ENCODE measurements at regions not wholly inside any gene's neighbourhood (a gene's known extent, or its start where the extent isn't known, plus 50 kb on each side); places are given as distances from the start of the nearest gene placed in this dataset.
"Not testable (repeated sequence)": the region's sequence is repeated elsewhere in the genome, so short reads cannot be mapped to it uniquely, and the experiment has no call there.

DNA sequence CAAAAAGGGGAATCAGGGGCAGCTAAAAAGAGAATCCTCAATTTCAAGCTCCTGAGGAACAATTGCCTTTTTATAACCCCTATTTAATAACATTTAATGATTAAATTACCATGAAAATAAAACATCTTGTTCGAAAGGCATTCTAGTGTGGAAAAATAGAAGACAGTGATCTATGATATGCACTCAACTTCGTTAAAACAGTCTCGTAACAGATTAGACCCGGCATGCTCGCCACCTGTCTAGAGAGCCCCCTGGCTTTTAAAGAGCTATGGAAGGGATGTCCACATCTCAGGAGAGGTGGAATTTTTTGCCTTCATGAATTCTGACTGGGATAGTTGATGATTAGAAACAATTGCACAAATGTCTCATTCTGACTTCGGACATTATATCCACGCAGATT lies 153.7 kb upstream of the MDFIC2 start:
- no peak overlapping the region for H3K4me3 ChIP-seq (ENCODE audit: low read depth, low read length)

DNA sequence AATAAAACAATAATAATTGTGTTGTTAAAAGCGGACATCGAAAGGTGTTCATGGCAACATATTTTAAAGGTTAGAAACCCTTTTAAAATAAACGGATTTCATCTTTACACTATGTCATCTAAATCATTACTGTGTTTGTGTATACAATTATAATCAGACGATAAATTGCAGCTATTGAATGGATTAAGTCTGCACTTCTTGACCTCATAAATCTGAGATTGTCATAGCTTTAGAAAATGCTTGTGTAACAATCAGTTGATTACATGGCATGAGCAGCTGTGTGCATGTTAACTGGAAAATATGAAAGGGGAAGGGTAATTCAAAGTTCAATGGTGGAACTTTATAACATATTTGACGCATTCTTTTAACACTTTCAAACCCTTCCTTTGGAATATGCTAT lies 152.4 kb upstream of the MDFIC2 start:
- no peak overlapping the region for H3K4me3 ChIP-seq (ENCODE audit: low read depth, low read length)
- TF ChIP-seq, protein P1, sequence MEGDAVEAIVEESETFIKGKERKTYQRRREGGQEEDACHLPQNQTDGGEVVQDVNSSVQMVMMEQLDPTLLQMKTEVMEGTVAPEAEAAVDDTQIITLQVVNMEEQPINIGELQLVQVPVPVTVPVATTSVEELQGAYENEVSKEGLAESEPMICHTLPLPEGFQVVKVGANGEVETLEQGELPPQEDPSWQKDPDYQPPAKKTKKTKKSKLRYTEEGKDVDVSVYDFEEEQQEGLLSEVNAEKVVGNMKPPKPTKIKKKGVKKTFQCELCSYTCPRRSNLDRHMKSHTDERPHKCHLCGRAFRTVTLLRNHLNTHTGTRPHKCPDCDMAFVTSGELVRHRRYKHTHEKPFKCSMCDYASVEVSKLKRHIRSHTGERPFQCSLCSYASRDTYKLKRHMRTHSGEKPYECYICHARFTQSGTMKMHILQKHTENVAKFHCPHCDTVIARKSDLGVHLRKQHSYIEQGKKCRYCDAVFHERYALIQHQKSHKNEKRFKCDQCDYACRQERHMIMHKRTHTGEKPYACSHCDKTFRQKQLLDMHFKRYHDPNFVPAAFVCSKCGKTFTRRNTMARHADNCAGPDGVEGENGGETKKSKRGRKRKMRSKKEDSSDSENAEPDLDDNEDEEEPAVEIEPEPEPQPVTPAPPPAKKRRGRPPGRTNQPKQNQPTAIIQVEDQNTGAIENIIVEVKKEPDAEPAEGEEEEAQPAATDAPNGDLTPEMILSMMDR (IDR thresholded peaks at IDR 0.05; ENCODE audit: low read depth, low read length), result no peak

More for the DNA sequence above, 153.7 kb upstream of the MDFIC2 start:
- TF ChIP-seq, protein P1 (IDR thresholded peaks at IDR 0.05; ENCODE audit: low read depth, low read length), result no peak

DNA sequence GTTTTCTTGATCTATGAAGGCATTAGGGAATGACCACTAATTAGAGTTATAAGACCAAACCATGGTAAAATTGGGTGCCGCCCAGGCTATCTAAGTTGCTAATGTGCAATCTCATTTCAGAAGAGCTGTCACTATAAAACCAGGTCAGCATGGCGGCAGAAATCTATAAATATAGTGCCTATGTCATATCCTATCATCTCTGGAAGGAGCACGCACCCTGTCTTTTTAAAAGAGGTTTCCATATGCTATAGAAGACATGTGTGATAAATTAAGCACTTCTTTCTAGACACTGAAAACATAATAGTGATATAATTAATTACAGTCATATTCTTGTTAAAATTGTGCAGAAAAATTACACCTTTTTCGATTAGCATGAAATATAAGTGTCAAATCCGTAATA lies 152.0 kb upstream of the MDFIC2 start:
- TF ChIP-seq, protein P1 (IDR thresholded peaks at IDR 0.05; ENCODE audit: low read depth, low read length), result no peak
- no peak overlapping the region for H3K4me3 ChIP-seq (ENCODE audit: low read depth, low read length)

DNA sequence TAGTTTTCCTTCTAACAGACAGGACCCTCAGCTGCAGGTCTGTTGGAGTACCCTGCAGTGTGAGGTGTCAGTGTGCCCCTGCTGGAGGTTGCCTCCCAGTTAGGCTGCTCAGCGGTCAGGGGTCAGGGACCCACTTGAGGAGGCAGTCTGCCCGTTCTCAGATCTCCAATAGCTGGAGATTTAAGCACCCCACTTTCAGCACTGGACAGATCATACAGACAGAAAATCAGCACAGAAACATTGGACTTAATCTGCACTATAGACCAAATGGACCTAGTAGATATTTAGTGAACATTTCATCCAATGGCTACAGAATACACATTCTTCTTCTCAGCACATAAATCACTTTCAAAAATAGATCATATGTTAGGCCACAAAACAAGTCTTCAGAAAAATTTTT lies 137.8 kb upstream of the MDFIC2 start:
- not testable (repeated sequence) for H3K4me3 ChIP-seq (ENCODE audit: low read depth, low read length)

DNA sequence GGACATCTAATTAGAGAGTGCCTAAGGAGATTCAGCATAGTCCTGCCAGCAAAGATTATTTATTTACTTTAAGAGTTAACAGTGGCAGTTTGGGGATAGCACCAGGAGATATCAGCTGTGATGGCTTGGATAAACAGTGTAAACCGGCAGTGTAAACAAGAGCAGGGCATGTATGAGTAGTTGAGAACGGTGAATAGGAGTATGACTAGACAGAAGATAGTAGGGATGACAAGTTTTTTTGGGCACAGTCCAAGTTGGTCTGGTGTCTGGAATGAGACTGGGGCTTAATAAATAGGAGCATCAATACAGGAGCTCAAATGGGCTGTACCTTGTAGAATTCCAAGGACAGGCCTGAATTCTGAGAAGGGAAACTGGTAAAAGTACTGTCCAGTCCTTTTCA lies 123.0 kb upstream of the MDFIC2 start:
- not testable (repeated sequence) for H3K4me3 ChIP-seq (ENCODE audit: low read depth, low read length)

DNA sequence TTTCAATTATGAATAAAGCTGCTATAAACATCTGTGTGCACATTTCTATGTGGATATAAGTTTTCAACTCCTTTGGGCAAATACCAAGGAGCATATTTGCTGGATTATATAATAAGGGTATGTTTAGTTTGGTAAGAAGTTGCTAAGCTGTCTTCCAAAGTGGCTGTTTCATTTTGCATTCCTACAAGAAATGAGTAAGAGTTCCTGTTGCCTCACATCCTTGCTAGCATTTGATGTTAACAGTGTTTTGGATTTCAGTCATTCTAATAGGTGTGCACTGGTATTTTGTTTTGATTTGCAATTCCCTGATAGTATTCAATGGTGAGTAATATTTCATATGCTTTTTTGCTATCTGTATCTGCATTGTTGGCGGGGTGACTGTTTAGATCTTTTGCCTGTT lies 120.7 kb upstream of the MDFIC2 start:
- no peak overlapping the region for H3K4me3 ChIP-seq (ENCODE audit: low read depth, low read length)
- TF ChIP-seq, protein P1 (IDR thresholded peaks at IDR 0.05; ENCODE audit: low read depth, low read length), result no peak

DNA sequence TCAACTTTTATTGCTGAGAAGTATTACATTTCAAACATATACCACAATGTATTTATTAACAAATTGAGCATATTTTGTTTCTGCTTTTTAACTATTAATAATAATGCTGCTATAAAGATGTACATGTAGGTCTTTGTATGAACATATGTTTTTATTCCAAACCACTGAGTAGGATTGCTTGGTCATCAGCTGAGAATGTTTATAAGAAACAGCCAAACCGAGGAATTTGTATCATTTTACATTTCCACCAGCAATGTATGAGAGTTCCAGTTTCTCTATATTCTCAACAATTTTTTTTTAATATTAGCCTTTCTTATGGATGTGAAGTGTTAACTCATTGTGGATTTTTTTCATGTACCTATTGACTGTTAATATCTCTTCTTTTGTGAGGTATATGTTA lies 119.5 kb upstream of the MDFIC2 start:
- TF ChIP-seq, protein P1 (IDR thresholded peaks at IDR 0.05; ENCODE audit: low read depth, low read length), result no peak
- no peak overlapping the region for H3K4me3 ChIP-seq (ENCODE audit: low read depth, low read length)

DNA sequence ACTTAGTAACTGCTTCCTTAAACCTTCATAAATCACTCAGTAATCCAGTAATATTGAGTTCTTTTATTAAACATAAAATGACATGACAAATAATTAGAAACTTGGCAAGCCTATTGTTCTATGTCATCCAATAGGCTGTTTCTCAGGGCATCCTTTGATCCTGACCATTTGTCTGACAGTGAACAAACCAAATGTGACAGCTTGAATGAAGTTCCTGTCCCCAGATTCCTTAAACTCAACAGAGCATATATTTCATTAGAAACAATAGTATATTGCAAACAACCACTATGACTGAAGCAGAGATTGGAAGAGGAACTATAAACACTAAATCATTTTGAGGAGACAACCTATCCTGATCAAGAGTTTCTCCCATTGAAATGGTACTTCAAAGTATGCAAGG lies 113.6 kb upstream of the MDFIC2 start:
- TF ChIP-seq, protein P1 (IDR thresholded peaks at IDR 0.05; ENCODE audit: low read depth, low read length), result no peak
- H3K4me3 ChIP-seq (ENCODE audit: low read depth, low read length), result no peak overlapping the region

DNA sequence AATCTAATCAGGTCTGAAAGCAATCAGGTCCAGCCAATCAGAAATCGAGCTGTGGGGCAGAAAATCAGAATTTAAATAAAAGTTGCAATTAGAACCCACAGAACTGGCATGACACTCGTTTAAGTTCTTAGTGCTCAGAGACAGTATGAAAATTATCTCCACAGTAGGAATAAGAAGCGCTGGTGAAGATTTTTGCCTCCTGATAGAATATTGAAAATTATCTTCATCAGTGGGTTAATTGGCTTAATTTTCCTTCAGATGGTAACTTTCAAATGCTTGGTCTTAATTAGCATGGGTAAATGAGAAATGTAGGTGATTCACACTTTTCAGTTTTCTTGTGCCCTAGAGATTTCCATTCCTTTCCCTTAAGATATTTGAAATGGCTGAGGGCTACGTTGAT lies 109.1 kb upstream of the MDFIC2 start:
- no peak overlapping the region for H3K4me3 ChIP-seq (ENCODE audit: low read depth, low read length)
- TF ChIP-seq, protein P1 (IDR thresholded peaks at IDR 0.05; ENCODE audit: low read depth, low read length), result no peak

Data from WI38 (cell line).